Activated CD4-positive, alpha-beta T cell treated with anti-CD3 and anti-CD28 coated beads, Interleukin-2, Interleukin-6, amounts not matched to agents 100 ng/mL and 50 ng/mL, durations not matched to agents 16 hours and 8 hours (primary cell): ENCODE measurements at regions not wholly inside any gene's neighbourhood (a gene's known extent, or its start where the extent isn't known, plus 50 kb on each side); places are given as distances from the start of the nearest gene placed in this dataset.
"Not testable (repeated sequence)": the region's sequence is repeated elsewhere in the genome, so short reads cannot be mapped to it uniquely, and the experiment has no call there.

Experiments used
- DNase-seq: peaks from one replicate; pipeline ENCODE4 v3.0.0-alpha.2; 2020

DNA sequence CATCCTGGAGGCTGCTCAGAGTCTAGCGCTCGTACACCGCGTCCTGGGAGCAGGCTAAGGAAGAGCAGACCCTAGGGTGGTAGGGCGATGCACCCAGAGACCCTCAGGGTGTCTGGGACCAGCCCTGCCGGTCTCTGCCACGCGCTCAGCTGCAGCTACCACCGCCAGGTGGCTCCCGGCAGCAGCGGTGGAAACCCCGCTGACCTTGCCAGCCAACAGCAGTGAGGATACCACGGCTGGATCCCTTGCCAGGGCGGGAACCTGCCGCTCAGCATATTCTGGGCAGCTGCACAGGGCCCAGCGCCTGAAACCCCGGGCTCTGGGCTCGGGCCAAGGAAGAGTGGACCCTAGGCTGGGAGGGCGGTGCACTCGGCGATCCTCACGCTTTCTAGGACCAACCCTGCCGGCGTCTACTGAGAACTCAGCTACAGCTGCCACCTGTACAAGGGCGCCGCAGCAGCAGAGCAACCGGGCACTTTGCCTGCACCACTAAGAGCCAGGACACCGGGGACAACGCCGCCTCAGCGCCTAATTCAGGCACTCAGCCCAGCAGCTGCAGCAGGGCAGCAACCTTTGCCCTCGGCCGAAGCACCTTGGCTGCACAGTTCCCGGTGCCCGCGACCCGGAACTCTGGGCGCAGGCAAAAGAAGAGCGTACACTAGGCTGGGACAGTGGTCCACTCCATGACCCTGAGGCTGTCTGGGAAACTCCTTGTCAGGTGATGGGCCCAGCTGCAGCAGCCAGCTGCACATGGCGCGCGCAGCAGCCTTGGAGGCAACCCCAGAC lies 80.8 kb downstream of the POTEB2 start:
- not testable (repeated sequence) for DNase-seq

- DNase-seq, result peak; percentile 49
These were observed 82.4 kb downstream of the POTEB2 start for GRCh38 chr15:20783598-20784184.

DNA sequence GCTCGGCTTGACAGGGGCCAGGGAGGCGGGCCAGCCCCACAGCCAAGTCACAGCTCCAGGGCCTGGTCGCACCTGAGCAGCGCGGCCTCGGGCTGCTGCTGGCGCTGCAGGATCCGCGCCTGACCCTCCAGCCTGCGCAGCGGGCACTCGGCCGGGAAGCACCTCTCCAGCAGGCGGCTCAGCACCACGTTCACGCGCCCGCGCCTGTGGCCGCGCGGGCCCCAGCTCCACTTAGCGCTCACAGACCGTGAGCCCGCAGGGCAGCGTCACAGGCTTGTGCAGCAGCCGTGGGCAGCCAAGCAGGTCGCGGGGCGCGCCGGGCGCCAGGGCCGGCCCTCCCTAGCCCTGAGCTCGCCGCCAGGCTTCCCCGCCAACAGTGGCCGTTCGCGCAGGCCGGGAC lies 90.7 kb downstream of the POTEB2 start:
- not testable (repeated sequence) for DNase-seq

DNA sequence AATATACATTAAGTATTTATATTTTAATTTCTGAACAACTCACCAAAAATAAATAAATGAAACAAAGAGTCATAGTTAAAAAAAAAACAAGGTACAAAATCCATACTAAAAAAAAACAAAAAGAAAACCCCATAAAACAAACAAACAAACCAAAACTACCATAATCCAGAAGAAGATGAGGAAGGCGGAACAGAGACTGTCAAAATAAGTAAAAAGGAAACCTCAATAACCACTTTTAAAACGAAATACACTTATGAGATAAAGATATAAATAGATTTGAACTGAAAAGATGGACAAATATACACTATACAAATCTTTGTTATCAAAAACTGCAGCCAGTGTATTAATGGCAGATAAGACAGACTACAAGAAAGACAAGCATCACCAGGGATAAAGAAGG lies 98.2 kb downstream of the POTEB2 start:
- DNase-seq, result not testable (repeated sequence)

GRCh38 chr15:20762422-20762821 lies 103.7 kb downstream of the POTEB2 start:
- DNase-seq, result not testable (repeated sequence)

- DNase-seq, result not testable (repeated sequence)
These were observed 109.7 kb downstream of the POTEB2 start for GRCh38 chr15:20756440-20756839.

DNA sequence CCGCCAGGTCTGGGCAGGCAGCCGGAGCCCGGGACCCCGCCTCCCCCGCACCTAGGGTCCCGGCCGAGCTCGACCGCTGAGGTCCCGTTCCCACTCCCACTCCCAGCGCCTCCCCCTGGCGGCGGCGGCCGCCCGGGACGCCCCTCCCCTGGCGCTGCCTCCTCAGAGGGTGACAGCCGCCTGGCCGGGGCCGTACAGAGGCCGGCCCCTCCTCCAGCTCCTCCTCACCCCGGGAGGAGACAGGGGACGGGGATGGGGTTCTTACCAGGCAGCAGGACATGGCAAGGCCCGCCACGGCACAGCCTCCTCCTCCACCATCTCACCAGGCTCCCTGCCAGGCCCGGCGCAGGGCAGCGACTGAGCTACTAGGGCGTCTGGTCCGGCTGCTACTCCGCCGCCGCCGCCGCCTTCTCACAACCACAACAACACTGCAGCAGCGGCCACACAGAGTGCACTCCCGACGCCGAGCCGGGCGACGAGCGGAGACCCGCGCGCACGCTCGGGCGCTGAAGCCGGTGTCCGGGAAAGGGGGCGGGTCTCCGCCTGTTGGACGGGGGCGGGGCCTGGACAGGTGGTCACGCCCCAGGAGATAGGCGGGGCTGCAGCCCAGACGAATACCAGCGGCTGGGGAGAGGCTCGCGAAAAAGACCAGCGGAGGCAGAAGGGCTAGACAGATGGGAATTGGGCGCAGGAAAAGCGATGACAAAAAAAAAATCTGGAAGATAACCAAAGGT lies 110.3 kb downstream of the POTEB2 start:
- not testable (repeated sequence) for DNase-seq

GRCh38 chr15:20733493-20733892 lies 132.6 kb downstream of the POTEB2 start:
- DNase-seq, result not testable (repeated sequence)
